H9 (cell line): ENCODE measurements at regions not wholly inside any gene's neighbourhood (a gene's known extent, or its start where the extent isn't known, plus 50 kb on each side); places are given as distances from the start of the nearest gene placed in this dataset.

Experiments
- DNase-seq: peaks from one replicate; pipeline ENCODE4 v3.0.0-alpha.2; 2017
- H2AFZ ChIP-seq: one replicate; pipeline ENCODE4 v1.6.1; 2013; ENCODE audit warnings: mild to moderate bottlenecking, low read length, control low read depth, moderate library complexity
- H2AK5ac ChIP-seq: 2 replicates; pipeline ENCODE4 v1.6.1; 2013; ENCODE audit warnings: low read length, control low read depth, mixed read lengths; ENCODE audit not compliant: insufficient read length
- H2BK120ac ChIP-seq: one replicate; pipeline ENCODE4 v1.6.1; 2013; ENCODE audit warnings: low read depth, mild to moderate bottlenecking, low read length, control low read depth, inconsistent platforms; ENCODE audit not compliant: poor library complexity, severe bottlenecking
- H2BK12ac ChIP-seq: 2 replicates; pipeline ENCODE4 v1.6.1; 2013; ENCODE audit warnings: low read length, control low read depth, mixed read lengths, low read depth; ENCODE audit not compliant: insufficient read length
- H2BK15ac ChIP-seq: 2 replicates; pipeline ENCODE4 v1.6.1; 2013; ENCODE audit warnings: low read depth, low read length, control low read depth
- H2BK20ac ChIP-seq: one replicate; pipeline ENCODE4 v1.6.1; 2013; ENCODE audit warnings: low read depth, mild to moderate bottlenecking, low read length, control low read depth, inconsistent platforms; ENCODE audit not compliant: poor library complexity, severe bottlenecking
- H2BK5ac ChIP-seq: 2 replicates; pipeline ENCODE4 v1.6.1; 2013; ENCODE audit warnings: low read length, control low read depth, mixed read lengths; ENCODE audit not compliant: insufficient read length
- H3K14ac ChIP-seq: 2 replicates; pipeline ENCODE4 v1.6.1; 2013; ENCODE audit warnings: low read length, control low read depth; ENCODE audit not compliant: insufficient read depth
- H3K18ac ChIP-seq: 2 replicates; pipeline ENCODE4 v1.6.1; 2013; ENCODE audit warnings: low read depth, mild to moderate bottlenecking, mixed read lengths, low read length, control low read depth; ENCODE audit not compliant: insufficient read length
- H3K23ac ChIP-seq: 2 replicates; pipeline ENCODE4 v1.6.1; 2013; ENCODE audit warnings: low read length, control low read depth, mixed read lengths, low read depth; ENCODE audit not compliant: insufficient read length
- H3K23me2 ChIP-seq: 2 replicates; pipeline ENCODE4 v1.6.1; 2013; ENCODE audit warnings: low read depth, mild to moderate bottlenecking, mixed read lengths, low read length, control low read depth; ENCODE audit not compliant: insufficient read length, poor library complexity, severe bottlenecking
- H3K27ac ChIP-seq: 2 replicates; pipeline ENCODE4 v1.5.1; 2013; ENCODE audit warnings: low read length, control low read depth, mixed read lengths, low read depth; ENCODE audit not compliant: insufficient read length
- H3K27me3 ChIP-seq: 2 replicates; pipeline ENCODE4 v1.6.1; 2013; ENCODE audit warnings: low read length, control low read depth, inconsistent platforms; ENCODE audit not compliant: insufficient read depth
- H3K4ac ChIP-seq: 2 replicates; pipeline ENCODE4 v1.6.1; 2013; ENCODE audit warnings: low read depth, mild to moderate bottlenecking, control low read depth, inconsistent platforms, low read length, moderate library complexity
- H3K4me1 ChIP-seq: 2 replicates; pipeline ENCODE4 v1.6.1; 2013; ENCODE audit warnings: low read length, control low read depth, inconsistent platforms; ENCODE audit not compliant: insufficient read depth
- H3K4me2 ChIP-seq: 2 replicates; pipeline ENCODE4 v1.6.1; 2013; ENCODE audit warnings: low read length, control low read depth, mixed read lengths; ENCODE audit not compliant: insufficient read length, insufficient read depth
- H3K56ac ChIP-seq: 2 replicates; pipeline ENCODE4 v1.6.1; 2013; ENCODE audit warnings: low read depth, mild to moderate bottlenecking, mixed read lengths, low read length, control low read depth; ENCODE audit not compliant: insufficient read length
- H3K79me1 ChIP-seq: 2 replicates; pipeline ENCODE4 v1.6.1; 2013; ENCODE audit warnings: low read depth, mild to moderate bottlenecking, moderate library complexity, low read length, control low read depth, inconsistent platforms; ENCODE audit not compliant: insufficient read depth, poor library complexity, severe bottlenecking
- H3K79me2 ChIP-seq: 2 replicates; pipeline ENCODE4 v1.6.1; 2013; ENCODE audit warnings: low read length, control low read depth, inconsistent platforms; ENCODE audit not compliant: insufficient read depth
- H3K9ac ChIP-seq: 2 replicates; pipeline ENCODE4 v1.6.1; 2013; ENCODE audit warnings: low read length, control low read depth, mixed read lengths; ENCODE audit not compliant: insufficient read length; ENCODE audit errors: extremely low read depth
- H3K9me3 ChIP-seq: one replicate; pipeline ENCODE4 v1.6.1; 2013; ENCODE audit warnings: low read depth, low read length, inconsistent platforms; ENCODE audit not compliant: control insufficient read depth
- H3T11ph ChIP-seq: one replicate; pipeline ENCODE4 v1.6.1; 2013; ENCODE audit warnings: mild to moderate bottlenecking, low read length, control low read depth, inconsistent platforms
- H4K20me1 ChIP-seq: one replicate; pipeline ENCODE4 v1.6.1; 2013; ENCODE audit not compliant: control insufficient read depth, insufficient read length, insufficient read depth
- H4K5ac ChIP-seq: 2 replicates; pipeline ENCODE4 v1.6.1; 2013; ENCODE audit warnings: low read depth, mild to moderate bottlenecking, mixed read lengths, low read length, control low read depth; ENCODE audit not compliant: insufficient read length
- H4K8ac ChIP-seq: replicated peaks from 2 replicates; pipeline ENCODE4 v1.6.1; 2013; ENCODE audit warnings: low read length, control low read depth, mixed read lengths, low read depth; ENCODE audit not compliant: insufficient read length
- H4K91ac ChIP-seq: 2 replicates; pipeline ENCODE4 v1.6.1; 2013; ENCODE audit warnings: low read depth, mild to moderate bottlenecking, moderate library complexity, mixed read lengths, low read length, control low read depth; ENCODE audit not compliant: insufficient read length
- H3K27ac Mint-ChIP-seq, 3 experiments: 2 replicates in 2 of 3; 3 replicates in 1 of 3; pipeline ENCODE4 v1.8.0; 2020 to 2021; ENCODE audit warnings: mixed read lengths in 3 of 3, mild to moderate bottlenecking in 1 of 3, moderate library complexity in 1 of 3
- H3K27me3 Mint-ChIP-seq: 2 replicates; pipeline ENCODE4 v1.8.0; 2021; ENCODE audit warnings: low read depth, mild to moderate bottlenecking, moderate library complexity, mixed read lengths
- H3K36me3 Mint-ChIP-seq, 3 experiments: 2 replicates in 2 of 3; 3 replicates in 1 of 3; pipeline ENCODE4 v1.8.0; 2020 to 2021; ENCODE audit warnings: low read depth in 3 of 3, mixed read lengths in 3 of 3; ENCODE audit not compliant: insufficient read depth in 1 of 3
- H3K4me1 Mint-ChIP-seq, 2 experiments: 2 replicates each; pipeline ENCODE4 v1.8.0; 2020; ENCODE audit warnings: mixed read lengths in 2 of 2
- H3K4me3 Mint-ChIP-seq, 2 experiments: 2 replicates in 1 of 2; 3 replicates in 1 of 2; pipeline ENCODE4 v1.8.0; 2020 to 2021; ENCODE audit warnings: mild to moderate bottlenecking in 2 of 2, mixed read lengths in 2 of 2, moderate library complexity in 1 of 2
- H3K9me3 Mint-ChIP-seq, 2 experiments: 2 replicates in 1 of 2; 3 replicates in 1 of 2; pipeline ENCODE4 v1.8.0; 2020; ENCODE audit warnings: mild to moderate bottlenecking in 2 of 2, mixed read lengths in 2 of 2, moderate library complexity in 1 of 2
- CTCF ChIP-seq: fragments of 200-600 bp; sonication (generic); conservative IDR thresholded peaks from 3 replicates; pipeline ENCODE4 v1.8.0; 2021; ENCODE audit warnings: antibody characterized with exemption, mild to moderate bottlenecking
- WGBS: extraction: QIAGEN DNeasy Blood & Tissue Kit; methylation state at CpG from one replicate; pipeline ENCODE4 v1.1.7; 2013; ENCODE audit warnings: missing lambda C conversion rate, low lambda C conversion rate, mixed read lengths; ENCODE audit not compliant: insufficient read length; ENCODE audit errors: extremely low coverage; 5-methylcytosine and 5-hydroxymethylcytosine counted together

GRCh38 chr3:159835126-159835525 is 153.5 kb upstream of the IL12A start:
- Histone ChIP-seq H3K4ac (no peak overlapping the region), H3K14ac (no peak overlapping the region), H3K79me2 (no peaks in the 10 kb centered on the region), H4K5ac (no peak overlapping the region), H3K56ac (no peak overlapping the region), H4K91ac (no peak overlapping the region), H3K23ac (no peak overlapping the region), H3K27ac (no peak overlapping the region), H2BK5ac (no peak overlapping the region), H2BK20ac (no peak overlapping the region), H3K9ac (no peak overlapping the region), H2BK120ac (no peak overlapping the region), H3K18ac (no peak overlapping the region), H3K79me1 (no peaks in the 10 kb centered on the region), H3K27me3 (no peaks in the 10 kb centered on the region), H4K20me1 (no peaks in the 10 kb centered on the region), H4K8ac (no peak overlapping the region), H2BK12ac (no peak overlapping the region), H3K4me2 (no peak overlapping the region), H2AK5ac (no peak overlapping the region), H3K23me2 (peaks cover 3% of the 10 kb centered on the region), H3T11ph (no peak overlapping the region), H3K9me3 (no peaks in the 10 kb centered on the region), H3K4me1 (no peaks in the 10 kb centered on the region), H2AFZ (no peak overlapping the region), H2BK15ac (no peak overlapping the region)
- peaks cover 6 to 12% of the 10 kb centered on the region in 2 experiments for H3K4me1 Mint-ChIP-seq
- H3K27me3 Mint-ChIP-seq, result no peaks in the 10 kb centered on the region
- TF ChIP-seq CTCF, result no peak
- H3K4me3 Mint-ChIP-seq, result no peak overlapping the region
- no peak overlapping the region for H3K27ac Mint-ChIP-seq
- H3K36me3 Mint-ChIP-seq, result no peaks in the 10 kb centered on the region; a peak in 1 of 7 replicates
- WGBS, result no CpG with 5 or more reads among the region's 1 CpG
- DNase-seq, result no peak
- no peaks in the 10 kb centered on the region; a peak in 1 of 5 replicates for H3K9me3 Mint-ChIP-seq
